Astrocyte (in vitro differentiated cells and primary cell): ENCODE measurements at regions not wholly inside any gene's neighbourhood (a gene's known extent, or its start where the extent isn't known, plus 50 kb on each side); places are given as distances from the start of the nearest gene placed in this dataset.
"Not testable (repeated sequence)": the region's sequence is repeated elsewhere in the genome, so short reads cannot be mapped to it uniquely, and the experiment has no call there.

Source experiments
- DNase-seq: peaks from one replicate; pipeline ENCODE4 v3.0.0-alpha.2; 2010; ENCODE audit warnings: low read depth
- FAIRE-seq: peaks from 2 replicates; lab custom pipeline; 2011; peaks lifted over from hg19 to GRCh38; lab: Jason Lieb, UNC
- H2AFZ ChIP-seq: 2 replicates; pipeline ENCODE4 v1.6.0; 2012; ENCODE audit warnings: low read depth, low read length, inconsistent platforms
- H3K27ac ChIP-seq: 2 replicates; pipeline ENCODE4 v1.5.1; 2011; ENCODE audit warnings: low read depth, low read length, inconsistent platforms
- H3K27me3 ChIP-seq: 2 replicates; pipeline ENCODE4 v1.6.0; 2011; ENCODE audit warnings: low read length, inconsistent platforms; ENCODE audit not compliant: insufficient read depth
- H3K36me3 ChIP-seq: 2 replicates; pipeline ENCODE4 v1.5.1; 2011; ENCODE audit warnings: low read length, inconsistent platforms; ENCODE audit not compliant: insufficient read depth
- H3K4me1 ChIP-seq: 2 replicates; pipeline ENCODE4 v1.5.1; 2011; ENCODE audit warnings: low read length, inconsistent platforms; ENCODE audit not compliant: insufficient read depth
- H3K4me2 ChIP-seq: 2 replicates; pipeline ENCODE4 v1.6.0; 2012; ENCODE audit warnings: low read length, inconsistent platforms
- H3K4me3 ChIP-seq: 2 replicates; pipeline ENCODE4 v1.5.1; 2011; ENCODE audit warnings: low read depth, mild to moderate bottlenecking, low read length, inconsistent platforms; ENCODE audit not compliant: insufficient read depth
- H3K79me2 ChIP-seq: 2 replicates; pipeline ENCODE4 v1.6.0; 2012; ENCODE audit warnings: mild to moderate bottlenecking, low read length, inconsistent platforms; ENCODE audit not compliant: insufficient read depth
- H3K9ac ChIP-seq: 2 replicates; pipeline ENCODE4 v1.6.0; 2012; ENCODE audit warnings: mild to moderate bottlenecking, low read length, inconsistent platforms
- H3K9me3 ChIP-seq: 2 replicates; pipeline ENCODE4 v1.5.1; 2012; ENCODE audit warnings: low read depth, mild to moderate bottlenecking, low read length, inconsistent platforms; ENCODE audit not compliant: insufficient read depth
- H4K20me1 ChIP-seq: 2 replicates; pipeline ENCODE4 v1.6.0; 2012; ENCODE audit warnings: low read length, inconsistent platforms; ENCODE audit not compliant: insufficient read depth
- H3K27ac Mint-ChIP-seq: one replicate; pipeline ENCODE4 v1.8.0; 2021; ENCODE audit warnings: mild to moderate bottlenecking, mixed read lengths; ENCODE audit not compliant: unreplicated experiment
- H3K27me3 Mint-ChIP-seq: one replicate; pipeline ENCODE4 v1.8.0; 2021; ENCODE audit warnings: low read depth, mixed read lengths; ENCODE audit not compliant: unreplicated experiment
- H3K36me3 Mint-ChIP-seq: one replicate; pipeline ENCODE4 v1.8.0; 2021; ENCODE audit warnings: low read depth, mixed read lengths; ENCODE audit not compliant: unreplicated experiment
- H3K4me1 Mint-ChIP-seq: one replicate; pipeline ENCODE4 v1.8.0; 2021; ENCODE audit warnings: low read depth, mixed read lengths; ENCODE audit not compliant: unreplicated experiment
- H3K4me3 Mint-ChIP-seq: one replicate; pipeline ENCODE4 v1.8.0; 2021; ENCODE audit warnings: mild to moderate bottlenecking, moderate library complexity, mixed read lengths; ENCODE audit not compliant: unreplicated experiment
- H3K9me3 Mint-ChIP-seq: one replicate; pipeline ENCODE4 v1.8.0; 2021; ENCODE audit warnings: mild to moderate bottlenecking, mixed read lengths; ENCODE audit not compliant: unreplicated experiment

DNA sequence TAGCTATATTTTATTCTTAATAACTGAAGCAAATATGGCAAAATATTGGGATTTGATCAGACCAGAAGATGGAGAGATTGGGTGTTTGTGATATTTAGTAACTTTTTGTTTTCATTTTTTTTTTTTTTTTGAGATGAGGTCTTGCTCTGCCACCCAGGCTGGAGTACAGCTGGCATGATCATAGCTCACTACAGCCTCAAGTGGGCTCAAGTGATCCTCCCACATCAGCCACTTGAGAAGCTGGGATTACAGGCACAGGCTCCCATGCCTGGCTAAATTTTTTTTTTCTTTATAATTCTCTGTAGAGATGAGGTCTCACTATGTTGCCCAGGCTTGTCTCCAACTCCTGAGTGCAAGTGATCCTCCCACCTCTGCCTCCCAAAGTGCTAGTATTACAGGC, 686.4 kb downstream of the CDY1 start:
- not testable (repeated sequence) for H3K9me3 ChIP-seq, H4K20me1 ChIP-seq, H2AFZ ChIP-seq, H3K9ac ChIP-seq, H3K4me1 ChIP-seq, H3K4me1 Mint-ChIP-seq, H3K27me3 ChIP-seq, H3K27ac Mint-ChIP-seq, H3K27ac ChIP-seq, H3K27me3 Mint-ChIP-seq, H3K4me2 ChIP-seq, H3K36me3 Mint-ChIP-seq, H3K9me3 Mint-ChIP-seq, H3K4me3 ChIP-seq, H3K36me3 ChIP-seq, DNase-seq, FAIRE-seq, H3K4me3 Mint-ChIP-seq, H3K79me2 ChIP-seq

DNA sequence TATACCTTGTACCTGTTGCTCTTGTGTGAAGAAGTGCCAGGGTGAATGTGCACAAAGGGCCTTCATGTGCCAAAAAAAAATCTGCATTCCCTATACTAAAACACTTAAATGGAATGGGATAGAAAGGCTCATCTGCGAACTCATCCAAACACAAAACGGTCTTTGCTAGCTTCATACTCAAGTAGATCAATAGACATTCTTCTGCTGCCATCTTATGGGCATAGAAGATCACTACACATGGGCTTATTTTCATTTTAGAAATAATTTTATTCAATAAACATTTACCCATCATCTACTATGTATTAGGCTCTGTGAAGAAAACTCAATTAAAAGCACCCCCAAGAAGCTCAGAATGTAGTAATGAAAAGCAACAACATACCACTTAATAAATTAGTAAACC, 693.1 kb downstream of the CDY1 start:
- not testable (repeated sequence) for H4K20me1 ChIP-seq, H3K9me3 Mint-ChIP-seq, H3K4me1 ChIP-seq, H3K36me3 Mint-ChIP-seq, H3K9ac ChIP-seq, H3K27ac Mint-ChIP-seq, H3K27me3 ChIP-seq, FAIRE-seq, DNase-seq, H3K4me3 ChIP-seq, H3K4me2 ChIP-seq, H3K27ac ChIP-seq, H3K9me3 ChIP-seq, H3K36me3 ChIP-seq, H3K4me1 Mint-ChIP-seq, H2AFZ ChIP-seq, H3K27me3 Mint-ChIP-seq, H3K4me3 Mint-ChIP-seq, H3K79me2 ChIP-seq

DNA sequence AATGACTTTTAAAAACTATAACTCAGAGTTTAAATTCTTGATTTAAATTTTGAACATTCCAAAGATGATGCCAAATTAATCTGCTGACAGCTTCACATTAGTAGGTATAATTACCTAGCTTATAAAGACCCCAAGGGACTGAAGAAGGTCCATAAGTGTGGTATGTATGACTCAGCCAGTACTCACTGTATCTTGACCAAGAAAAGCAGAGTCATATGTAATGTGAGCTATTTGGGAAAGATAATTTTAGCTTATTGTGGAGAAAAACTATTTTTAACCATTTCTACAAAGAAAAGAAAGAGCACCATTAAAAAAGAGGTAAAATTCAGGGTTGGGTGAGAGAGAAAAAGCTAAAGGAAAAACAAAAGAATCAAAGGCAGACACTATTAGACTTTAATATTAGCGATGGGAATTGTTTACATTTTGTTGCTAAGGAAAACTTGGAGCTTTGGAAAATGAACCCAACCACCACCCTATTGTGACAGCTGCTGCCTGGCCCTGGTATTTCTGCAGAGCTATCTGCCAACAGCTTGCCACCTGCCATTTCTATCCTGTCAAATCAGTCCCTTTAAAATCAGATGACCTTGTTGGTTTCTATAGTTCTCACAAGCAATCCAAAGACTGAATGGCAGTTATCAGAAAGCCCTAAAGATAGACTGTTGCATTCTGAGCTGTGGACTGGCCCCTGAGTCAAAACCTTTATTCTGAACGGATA, 697.7 kb downstream of the CDY1 start:
- not testable (repeated sequence) for H3K79me2 ChIP-seq

DNA sequence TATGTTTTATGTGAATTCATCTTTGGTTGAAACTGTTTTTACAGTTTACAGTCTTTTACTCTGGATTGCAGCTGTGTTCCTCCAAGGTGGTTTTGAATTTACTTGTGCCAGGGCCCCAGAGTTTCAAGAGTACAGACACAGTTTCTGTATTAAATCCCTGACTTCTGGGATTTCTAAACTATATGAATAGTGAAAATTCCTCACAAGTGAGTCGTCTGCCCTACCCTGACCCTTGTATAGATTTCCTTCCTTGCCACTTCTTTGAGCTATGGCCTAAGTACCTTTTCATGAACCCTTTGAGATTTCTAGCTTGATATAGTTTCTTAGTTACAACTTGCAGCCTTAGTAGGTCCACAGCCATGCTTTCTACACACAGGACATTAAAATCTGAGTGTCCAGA, 700.8 kb downstream of the CDY1 start:
- not testable (repeated sequence) for H3K4me1 ChIP-seq, H3K9me3 ChIP-seq, H3K9ac ChIP-seq, H3K4me3 Mint-ChIP-seq, H3K4me2 ChIP-seq, H2AFZ ChIP-seq, H3K27ac ChIP-seq, FAIRE-seq, H3K27me3 ChIP-seq, H3K4me1 Mint-ChIP-seq, H3K9me3 Mint-ChIP-seq, H3K79me2 ChIP-seq, H3K27ac Mint-ChIP-seq, H4K20me1 ChIP-seq, H3K36me3 Mint-ChIP-seq, H3K36me3 ChIP-seq, H3K4me3 ChIP-seq, DNase-seq, H3K27me3 Mint-ChIP-seq

More for the DNA sequence above, 697.7 kb downstream of the CDY1 start:
- FAIRE-seq: peak; percentile 88
- H3K9me3 ChIP-seq, H3K9me3 Mint-ChIP-seq, H3K4me2 ChIP-seq, H3K4me1 Mint-ChIP-seq, H3K4me3 ChIP-seq, H3K27me3 Mint-ChIP-seq, H4K20me1 ChIP-seq, H2AFZ ChIP-seq, H3K4me3 Mint-ChIP-seq, H3K4me1 ChIP-seq, H3K36me3 ChIP-seq, H3K27ac Mint-ChIP-seq, DNase-seq, H3K27ac ChIP-seq, H3K27me3 ChIP-seq, H3K9ac ChIP-seq, H3K36me3 Mint-ChIP-seq: not testable (repeated sequence)

DNA sequence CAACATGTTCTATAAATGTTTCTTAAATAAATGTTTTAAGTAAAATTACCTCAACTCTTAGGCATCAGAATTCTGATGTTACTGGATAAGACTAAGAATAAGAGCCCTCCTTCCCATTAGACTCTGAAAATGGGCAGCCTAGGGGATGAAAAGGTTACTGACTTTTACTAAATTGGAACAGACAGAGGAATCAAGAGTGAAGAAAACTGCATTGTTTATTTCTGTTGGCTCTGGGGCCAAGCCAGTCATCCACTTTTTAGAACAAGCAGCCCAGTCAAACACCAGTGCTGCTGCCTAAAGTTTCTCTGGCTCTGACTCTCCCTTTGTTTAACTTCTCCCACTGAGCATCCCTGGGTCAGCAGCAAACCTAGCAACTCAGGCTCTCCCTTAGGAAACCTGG, 731.0 kb downstream of the CDY1 start:
- not testable (repeated sequence) for H3K27ac Mint-ChIP-seq, H2AFZ ChIP-seq, H3K4me3 ChIP-seq, H3K36me3 ChIP-seq, H3K79me2 ChIP-seq, H3K9me3 Mint-ChIP-seq, H3K9me3 ChIP-seq, H3K27ac ChIP-seq, H3K27me3 Mint-ChIP-seq, H3K4me1 Mint-ChIP-seq, H3K36me3 Mint-ChIP-seq, FAIRE-seq, H3K4me3 Mint-ChIP-seq, H3K27me3 ChIP-seq, H3K4me1 ChIP-seq, H4K20me1 ChIP-seq, DNase-seq, H3K4me2 ChIP-seq, H3K9ac ChIP-seq
